NCI-H510A (cell line): ENCODE measurements at regions not wholly inside any gene's neighbourhood (a gene's known extent, or its start where the extent isn't known, plus 50 kb on each side); places are given as distances from the start of the nearest gene placed in this dataset.
"Not testable (repeated sequence)": the region's sequence is repeated elsewhere in the genome, so short reads cannot be mapped to it uniquely, and the experiment has no call there.

Experiments
- DNase-seq: peaks from one replicate; lab custom pipeline; 2025; lab: John Stamatoyannopoulos, UW

- DNase-seq: no peak
These were observed 321.1 kb upstream of the PCDH18 start for GRCh38 chr4:137853424-137853823.

DNA sequence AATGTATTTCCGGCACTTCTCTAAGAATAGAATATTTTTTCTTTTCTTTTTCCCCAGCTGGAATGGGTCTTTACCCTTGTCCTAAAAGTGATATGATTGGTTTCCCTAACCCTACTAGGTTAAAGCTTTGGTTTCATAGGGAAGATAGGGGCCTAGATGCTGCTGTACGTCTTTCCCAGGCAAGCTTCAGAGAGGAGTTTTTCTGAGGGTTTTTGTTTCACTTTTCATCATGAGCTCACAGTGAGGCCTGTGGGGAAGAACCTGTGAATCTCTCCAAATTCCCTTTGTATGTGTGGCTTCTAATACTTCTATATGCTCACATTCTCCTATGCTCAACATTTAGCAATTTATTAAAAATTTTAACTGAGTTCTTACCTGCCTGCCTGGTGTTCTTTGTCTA, 320.0 kb upstream of the PCDH18 start:
- DNase-seq: no peak

GRCh38 chr4:137851435-137851834, 319.1 kb upstream of the PCDH18 start:
- DNase-seq: no peak

- not testable (repeated sequence) for DNase-seq
These were observed 295.7 kb upstream of the PCDH18 start for GRCh38 chr4:137827945-137828344.

DNA sequence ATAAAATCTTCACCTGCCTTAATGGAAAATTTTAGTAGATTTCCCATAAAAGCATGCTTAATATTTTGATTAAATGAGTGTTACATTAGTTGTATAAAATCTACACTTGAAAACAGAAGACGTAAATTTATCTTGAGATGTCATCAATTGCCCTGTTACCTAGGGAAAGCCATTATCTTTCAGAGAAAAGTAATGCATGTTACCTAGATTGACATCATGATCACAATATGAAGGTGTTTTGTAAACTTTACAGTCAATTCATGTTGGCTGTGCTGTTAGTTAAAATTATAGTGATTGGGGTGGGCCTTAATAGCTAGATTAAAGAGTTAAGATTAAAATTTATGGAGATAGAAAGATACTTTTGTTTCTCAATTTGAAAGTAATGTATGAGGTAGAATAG, 293.2 kb upstream of the PCDH18 start:
- no peak for DNase-seq

- DNase-seq: no peak
These were observed 290.7 kb upstream of the PCDH18 start for GRCh38 chr4:137823007-137823406.

DNA sequence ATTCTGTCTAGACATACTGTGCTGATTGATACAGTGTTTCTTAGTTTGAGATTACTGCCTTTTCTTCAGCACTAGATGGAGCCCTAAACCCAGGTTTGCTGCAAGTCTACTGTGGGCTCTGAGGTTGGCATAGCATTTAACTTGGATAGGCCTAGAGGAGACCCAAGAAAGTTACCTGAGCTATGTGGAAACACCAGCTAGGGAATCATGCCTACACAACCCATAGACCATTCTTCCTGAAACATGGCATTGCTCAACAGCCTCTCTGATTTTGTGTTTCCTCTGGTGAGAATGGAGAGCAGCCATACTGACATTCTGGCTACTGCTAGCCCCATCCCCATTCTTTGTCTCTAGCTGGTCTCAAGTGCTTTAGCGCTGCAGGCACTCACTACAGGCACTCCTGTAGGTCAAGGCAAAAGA, 287.7 kb upstream of the PCDH18 start:
- no peak for DNase-seq

DNA sequence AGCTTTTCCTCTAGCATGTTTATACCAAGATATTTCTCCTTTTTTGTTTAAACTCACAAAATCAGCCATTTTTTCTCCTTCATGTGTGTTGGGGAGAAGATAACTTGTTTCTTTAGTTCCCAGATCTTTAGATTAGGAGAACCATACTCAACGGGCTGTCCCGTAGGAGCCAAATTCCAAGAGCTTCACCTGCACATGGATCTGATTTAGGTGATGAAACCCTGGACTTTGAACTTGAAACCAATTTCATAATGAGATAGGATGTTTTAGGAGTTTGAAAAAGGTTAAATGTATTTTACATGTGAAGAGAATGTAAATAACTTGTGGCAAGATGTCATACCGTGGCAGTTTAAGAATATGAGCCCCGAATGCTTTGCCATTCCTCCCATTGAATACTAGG, 280.0 kb upstream of the PCDH18 start:
- DNase-seq: no peak

GRCh38 chr4:137806420-137806819, 274.1 kb upstream of the PCDH18 start:
- DNase-seq: no peak

DNA sequence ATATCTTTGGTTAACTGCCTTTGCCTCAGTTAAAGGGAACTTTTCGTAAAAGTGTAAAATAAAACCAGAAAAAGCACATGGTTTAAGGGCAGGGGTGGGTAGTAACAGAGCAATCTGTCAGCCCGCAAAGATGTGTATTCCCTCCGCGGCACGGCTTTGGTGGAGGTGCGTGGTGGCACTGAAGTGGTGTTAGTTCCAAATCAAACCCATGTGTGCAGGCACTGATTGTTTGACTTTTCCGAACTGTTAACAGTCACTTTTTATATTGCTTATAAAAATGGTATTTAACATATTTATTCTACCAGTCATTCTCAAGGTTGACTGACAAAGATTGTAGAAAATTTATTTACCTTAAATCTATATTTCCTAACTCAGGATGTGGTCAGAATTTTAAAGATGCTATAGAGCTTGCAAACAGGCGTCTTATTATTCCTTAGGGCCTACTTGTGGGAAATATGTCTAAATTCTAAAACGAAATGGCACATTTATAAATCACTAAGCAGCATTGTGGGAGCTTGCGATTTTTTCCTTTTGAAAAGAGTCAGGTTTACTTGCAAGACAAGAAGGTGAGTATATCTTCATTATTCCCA, 272.7 kb upstream of the PCDH18 start:
- DNase-seq: no peak

- DNase-seq: no peak
These were observed 268.6 kb upstream of the PCDH18 start for GRCh38 chr4:137800861-137801260.

DNA sequence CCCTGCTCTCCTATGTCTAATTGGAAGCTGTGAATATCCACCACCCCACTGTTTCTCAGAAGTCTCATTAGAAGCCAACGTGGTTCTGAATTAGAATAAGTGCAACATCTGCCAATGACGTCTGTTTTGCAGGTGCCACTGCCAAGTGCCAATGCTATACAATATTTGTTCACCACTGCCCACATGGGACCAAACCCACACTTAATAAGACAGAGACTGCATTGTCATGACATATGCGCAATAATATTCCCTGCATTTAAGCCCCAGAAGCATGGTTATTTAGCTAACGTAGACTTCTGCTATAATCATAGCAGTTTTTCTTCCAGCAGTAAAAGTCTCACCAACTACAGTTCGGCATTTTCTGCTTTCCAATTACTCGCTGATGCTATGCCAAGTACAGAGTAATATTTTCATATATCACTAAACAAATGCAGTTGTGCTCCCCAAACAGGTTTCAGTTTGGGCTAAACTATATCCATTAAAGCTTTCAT, 262.5 kb upstream of the PCDH18 start:
- no peak for DNase-seq

- DNase-seq: not testable (repeated sequence)
These were observed 257.0 kb upstream of the PCDH18 start for GRCh38 chr4:137789263-137789662.

DNA sequence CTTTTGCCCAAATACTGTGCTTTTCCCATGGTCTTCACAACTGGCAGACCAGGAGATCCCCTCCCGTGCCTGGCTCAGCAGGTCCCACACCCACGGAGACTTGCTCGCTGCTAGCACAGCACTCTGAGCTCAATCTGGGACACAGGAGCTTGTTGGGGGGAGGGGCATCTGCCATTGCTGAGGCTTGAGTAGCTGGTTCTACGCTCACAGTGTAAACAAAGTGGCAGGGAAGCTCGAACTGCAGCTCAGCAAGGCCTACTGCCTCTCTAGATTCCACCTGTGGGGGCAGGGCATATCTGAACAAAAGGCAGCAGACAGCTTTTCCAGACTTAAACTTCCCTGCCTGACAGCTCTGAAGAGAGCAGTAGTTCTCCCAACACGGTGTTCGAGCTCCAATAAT, 251.6 kb upstream of the PCDH18 start:
- not testable (repeated sequence) for DNase-seq

GRCh38 chr4:137775701-137776100, 243.4 kb upstream of the PCDH18 start:
- no peak for DNase-seq

DNA sequence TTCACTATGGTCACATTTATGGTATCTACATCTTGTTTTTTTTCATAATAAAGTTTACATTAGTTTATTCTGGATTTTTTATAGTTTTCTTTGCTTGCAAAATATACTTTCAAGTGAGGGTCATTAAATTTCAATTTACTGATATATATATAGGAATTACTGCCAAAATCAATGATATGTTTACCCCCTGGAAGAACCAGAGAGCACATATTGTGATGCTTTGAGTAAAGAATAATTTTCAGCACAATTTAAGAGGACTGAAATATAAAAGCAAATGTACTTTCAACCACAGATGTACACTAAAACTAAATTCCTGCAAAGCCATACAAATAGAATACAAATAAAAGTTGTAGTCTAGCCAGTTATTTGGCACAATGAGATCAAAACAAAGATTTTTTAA, 242.2 kb upstream of the PCDH18 start:
- no peak for DNase-seq

GRCh38 chr4:137768881-137769280, 236.6 kb upstream of the PCDH18 start:
- DNase-seq: no peak

DNA sequence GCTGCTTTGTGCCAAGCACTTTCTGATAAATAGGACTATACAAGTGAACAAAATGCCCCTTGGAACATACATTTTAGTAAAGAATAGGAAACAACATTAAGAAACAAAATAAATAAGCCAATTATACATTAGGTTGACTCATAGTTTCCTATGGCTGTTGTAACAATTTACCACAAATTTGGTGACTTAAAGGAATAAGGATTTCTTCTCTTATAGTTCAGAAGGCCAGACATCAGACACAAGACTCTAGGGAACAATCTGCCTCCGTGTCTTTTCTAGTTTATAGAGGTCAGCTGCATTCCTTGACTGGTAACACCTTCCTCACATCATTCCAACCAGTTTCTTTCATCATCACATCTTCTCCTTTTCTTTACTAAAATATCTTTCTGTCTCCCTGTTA, 235.9 kb upstream of the PCDH18 start:
- no peak for DNase-seq

- no peak for DNase-seq
These were observed 230.3 kb upstream of the PCDH18 start for GRCh38 chr4:137762591-137762990.

GRCh38 chr4:137754652-137755471, 222.6 kb upstream of the PCDH18 start:
- no peak for DNase-seq

- DNase-seq: no peak
These were observed 217.2 kb upstream of the PCDH18 start for GRCh38 chr4:137749466-137749865.

DNA sequence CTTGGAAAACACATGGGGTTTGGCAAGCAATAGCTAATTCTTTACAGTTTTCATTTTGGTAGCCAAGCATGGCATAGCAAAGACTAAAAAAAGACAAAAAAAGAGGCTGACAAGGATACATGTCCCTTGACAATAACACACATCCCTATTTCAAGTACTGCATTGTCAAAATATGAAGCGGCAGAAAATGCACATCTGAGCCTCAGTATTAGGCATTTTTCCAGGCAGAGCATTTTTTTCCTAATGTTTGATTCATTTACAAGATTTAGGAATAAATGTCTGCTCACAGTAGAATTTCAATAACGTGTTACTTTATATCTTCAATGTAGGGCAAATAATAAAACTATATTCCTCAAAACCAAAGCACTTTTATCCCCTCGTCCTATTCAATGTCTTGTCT, 216.3 kb upstream of the PCDH18 start:
- DNase-seq: no peak

GRCh38 chr4:137740141-137740540, 207.8 kb upstream of the PCDH18 start:
- no peak for DNase-seq

- no peak for DNase-seq
These were observed 207.1 kb upstream of the PCDH18 start for GRCh38 chr4:137739391-137739790.
